Transverse colon (tissue), 4 donors: ENCODE measurements at regions not wholly inside any gene's neighbourhood (a gene's known extent, or its start where the extent isn't known, plus 50 kb on each side); places are given as distances from the start of the nearest gene placed in this dataset.

Experiments
- DNase-seq: peaks from one replicate; pipeline ENCODE4 v3.0.0-alpha.2; 2019
- H3K27ac ChIP-seq, 4 donors: fragments of 200-600 bp; sonication (generic); 2 replicates each; pipeline ENCODE4 v1.5.1; 2016 to 2018; ENCODE audit warnings: inconsistent platforms in 4 of 4
- H3K27me3 ChIP-seq: fragments of 200-600 bp; sonication (generic); 2 replicates; pipeline ENCODE4 v1.5.1; 2017; ENCODE audit warnings: inconsistent platforms
- H3K36me3 ChIP-seq, 4 donors: fragments of 200-600 bp; sonication (generic); 2 replicates each; pipeline ENCODE4 v1.5.1; 2017 to 2019; ENCODE audit warnings: inconsistent platforms in 4 of 4
- H3K4me1 ChIP-seq, 4 donors: fragments of 200-600 bp; sonication (generic); 2 replicates each; pipeline ENCODE4 v1.5.1; 2017 to 2020; ENCODE audit warnings: inconsistent platforms in 4 of 4
- H3K4me3 ChIP-seq, 4 donors: fragments of 200-600 bp; sonication (generic); 1 replicate in 1 of 4; 2 replicates in 3 of 4; pipeline versions ENCODE4 v1.5.1 to v1.6.1; 2017 to 2019; ENCODE audit warnings: inconsistent platforms in 4 of 4
- H3K9me3 ChIP-seq, 2 donors: fragments of 200-600 bp; sonication (generic); 2 replicates each; pipeline ENCODE4 v1.5.1; 2017 to 2019; ENCODE audit warnings: inconsistent platforms in 2 of 2
- EP300 ChIP-seq: sonication (generic); formaldehyde crosslinking; IDR thresholded peaks from one replicate; pipeline ENCODE4 v1.6.1; 2017; ENCODE audit warnings: antibody characterized with exemption, low read depth
- POLR2A ChIP-seq: fragments of 450-650 bp; IDR thresholded peaks from one replicate; pipeline ENCODE4 v1.6.1; 2016; ENCODE audit warnings: antibody characterized with exemption, mild to moderate bottlenecking, moderate library complexity
- POLR2AphosphoS5 ChIP-seq, 3 donors: sonication (generic); formaldehyde crosslinking; IDR thresholded peaks; one replicate each; pipeline ENCODE4 v1.6.1; 2016; ENCODE audit warnings: antibody characterized with exemption in 3 of 3
- WGBS, 2 donors: methylation state at CpG; one replicate each; pipeline ENCODE4 v1.1.5; 2018; ENCODE audit warnings: low coverage in 1 of 2; 5-methylcytosine and 5-hydroxymethylcytosine counted together
- in situ Hi-C, 4 donors: fragments of 200-750 bp; cut with MboI; loops; one replicate each; pipeline versions ENCODE4 v1.15.0 to v1.15.1; 2017; ENCODE audit warnings: low sequenced_read_pairs in 3 of 4, low pct_ligation_motif_present in 1 of 4, low pct_unique_long_range_greater_than_20kb in 1 of 4
- intact Hi-C: fragments of 100-400 bp; cut with DNase I; formaldehyde crosslinking; loops from one replicate; pipeline ENCODE4 v1.15.1; 2023; ENCODE audit warnings: low total_unique reads
- TF ChIP-seq, protein P1 (sequence below), 5 experiments: fragments of 200-600 bp in 3 of 5; fragments of 450-650 bp in 2 of 5; sonication (generic) in 3 of 5; IDR thresholded peaks; 1 replicate in 2 of 5; 2 replicates in 3 of 5; pipeline ENCODE4 v1.5.1; 2016 to 2017; ENCODE audit warnings: antibody characterized with exemption in 5 of 5, inconsistent platforms in 3 of 5, mild to moderate bottlenecking in 2 of 5, moderate library complexity in 1 of 5

- intact Hi-C loops (no loop called here), in situ Hi-C loops (no loop called here)
- H3K27ac ChIP-seq = no peak overlapping the region
- DNase-seq = no peak
- TF ChIP-seq POLR2AphosphoS5 (IDR thresholded peaks at IDR 0.05) = no peak
- no peak for TF ChIP-seq EP300
- no peak for TF ChIP-seq POLR2A
- TF ChIP-seq, protein P1, sequence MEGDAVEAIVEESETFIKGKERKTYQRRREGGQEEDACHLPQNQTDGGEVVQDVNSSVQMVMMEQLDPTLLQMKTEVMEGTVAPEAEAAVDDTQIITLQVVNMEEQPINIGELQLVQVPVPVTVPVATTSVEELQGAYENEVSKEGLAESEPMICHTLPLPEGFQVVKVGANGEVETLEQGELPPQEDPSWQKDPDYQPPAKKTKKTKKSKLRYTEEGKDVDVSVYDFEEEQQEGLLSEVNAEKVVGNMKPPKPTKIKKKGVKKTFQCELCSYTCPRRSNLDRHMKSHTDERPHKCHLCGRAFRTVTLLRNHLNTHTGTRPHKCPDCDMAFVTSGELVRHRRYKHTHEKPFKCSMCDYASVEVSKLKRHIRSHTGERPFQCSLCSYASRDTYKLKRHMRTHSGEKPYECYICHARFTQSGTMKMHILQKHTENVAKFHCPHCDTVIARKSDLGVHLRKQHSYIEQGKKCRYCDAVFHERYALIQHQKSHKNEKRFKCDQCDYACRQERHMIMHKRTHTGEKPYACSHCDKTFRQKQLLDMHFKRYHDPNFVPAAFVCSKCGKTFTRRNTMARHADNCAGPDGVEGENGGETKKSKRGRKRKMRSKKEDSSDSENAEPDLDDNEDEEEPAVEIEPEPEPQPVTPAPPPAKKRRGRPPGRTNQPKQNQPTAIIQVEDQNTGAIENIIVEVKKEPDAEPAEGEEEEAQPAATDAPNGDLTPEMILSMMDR (IDR thresholded peaks at IDR 0.05) = no peak
- H3K27me3 ChIP-seq = no peaks in the 10 kb centered on the region
- no peaks in the 10 kb centered on the region for H3K9me3 ChIP-seq
- 78 to 90% methylated on average over 1 of the region's 1 CpG for WGBS, 2 donors
- H3K4me1 ChIP-seq = no peaks in the 10 kb centered on the region
- H3K4me3 ChIP-seq = no peak overlapping the region
- no peaks in the 10 kb centered on the region for H3K36me3 ChIP-seq
Observed at GRCh38 chr6:44609051-44609612, 221.6 kb downstream of the CDC5L start.

- H3K4me1 ChIP-seq = no peaks in the 10 kb centered on the region
- in situ Hi-C loops = no loop called here
- H3K27ac ChIP-seq = no peak overlapping the region
- intact Hi-C loops = no loop called here
- no peaks in the 10 kb centered on the region for H3K36me3 ChIP-seq
- TF ChIP-seq POLR2AphosphoS5 (IDR thresholded peaks at IDR 0.05) (no peak), EP300 (no peak), POLR2A (no peak)
- TF ChIP-seq, protein P1 (IDR thresholded peaks at IDR 0.05) = no peak
- H3K9me3 ChIP-seq = no peaks in the 10 kb centered on the region
- no peak overlapping the region for H3K4me3 ChIP-seq
- WGBS, 2 donors = 70 to 81% methylated on average over 2 to 3 of the region's 3 CpGs
- no peaks in the 10 kb centered on the region for H3K27me3 ChIP-seq
- no peak for DNase-seq
Observed at GRCh38 chr6:44614396-44614795, 226.9 kb downstream of the CDC5L start.

GRCh38 chr6:44615621-44616020 lies 228.1 kb downstream of the CDC5L start:
- Histone ChIP-seq H3K4me3 (no peak overlapping the region), H3K27me3 (no peaks in the 10 kb centered on the region), H3K36me3 (no peaks in the 10 kb centered on the region), H3K27ac (no peak overlapping the region), H3K4me1 (no peaks in the 10 kb centered on the region), H3K9me3 (no peaks in the 10 kb centered on the region)
- intact Hi-C loops = no loop called here
- in situ Hi-C loops = no loop called here
- DNase-seq = no peak
- TF ChIP-seq, protein P1 (IDR thresholded peaks at IDR 0.05) = no peak
- TF ChIP-seq POLR2A = no peak
- no peak for TF ChIP-seq POLR2AphosphoS5 (IDR thresholded peaks at IDR 0.05)
- TF ChIP-seq EP300 = no peak
- 69% methylated on average over 3 of the region's 3 CpGs; no CpG with 5 or more reads in 1 of the 2 donors for WGBS, 2 donors

DNA sequence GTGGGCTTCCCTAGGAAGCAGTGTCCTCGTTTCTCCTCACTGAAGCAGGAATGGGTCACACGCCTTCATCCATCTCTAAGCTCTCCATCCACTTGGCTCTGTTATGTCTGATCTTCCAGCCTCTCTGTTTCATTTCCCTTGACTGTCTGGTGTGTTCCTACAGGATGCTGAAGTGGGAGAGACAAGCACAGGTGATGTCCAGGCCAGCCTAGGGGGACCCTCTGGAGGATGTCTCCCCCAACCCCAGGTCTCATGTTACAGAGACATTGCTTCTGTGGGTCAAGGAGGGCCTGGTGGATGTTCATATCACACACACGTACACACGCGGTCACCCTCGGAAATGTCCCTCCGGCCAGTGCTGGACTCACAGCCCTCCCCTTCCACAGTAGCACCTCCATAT lies 229.9 kb downstream of the CDC5L start:
- TF ChIP-seq POLR2A = no peak
- TF ChIP-seq POLR2AphosphoS5 (IDR thresholded peaks at IDR 0.05) = no peak
- TF ChIP-seq EP300 = no peak
- TF ChIP-seq, protein P1 (IDR thresholded peaks at IDR 0.05) = no peak
- no peak overlapping the region for H3K4me3 ChIP-seq
- H3K27me3 ChIP-seq = no peaks in the 10 kb centered on the region
- intact Hi-C loops (no loop called here), in situ Hi-C loops (no loop called here)
- no peaks in the 10 kb centered on the region for H3K36me3 ChIP-seq
- H3K4me1 ChIP-seq = no peaks in the 10 kb centered on the region
- no peak for DNase-seq
- H3K27ac ChIP-seq = no peak overlapping the region
- 91% methylated on average over 7 of the region's 7 CpGs; no CpG with 5 or more reads in 1 of the 2 donors for WGBS, 2 donors
- no peaks in the 10 kb centered on the region for H3K9me3 ChIP-seq
